Left hindlimb (tissue), 1 donor: ENCODE measurements at regions not wholly inside any gene's neighbourhood (a gene's known extent, or its start where the extent isn't known, plus 50 kb on each side); places are given as distances from the start of the nearest gene placed in this dataset.

Experiments used
- DNase-seq: peaks from one replicate; pipeline ENCODE4 v3.0.0-alpha.2; 2018

GRCh38 chr22:49452362-49452946, 375.2 kb downstream of the BRD1 start:
- no peak for DNase-seq

- no peak for DNase-seq
Observed at GRCh38 chr22:49451070-49451840, 376.4 kb downstream of the BRD1 start.

GRCh38 chr22:49450498-49450897, 377.2 kb downstream of the BRD1 start:
- DNase-seq: no peak

GRCh38 chr22:49449811-49450446, 377.7 kb downstream of the BRD1 start:
- peak; percentile 39 for DNase-seq

- DNase-seq: no peak
Observed at GRCh38 chr22:49449377-49449776, 378.3 kb downstream of the BRD1 start.

- DNase-seq: no peak
Observed at GRCh38 chr22:49448526-49448925, 379.1 kb downstream of the BRD1 start.

GRCh38 chr22:49447837-49448236, 379.8 kb downstream of the BRD1 start:
- no peak for DNase-seq

- DNase-seq: no peak
Observed at GRCh38 chr22:49446759-49447710, 380.6 kb downstream of the BRD1 start.

GRCh38 chr22:49446145-49446758, 381.4 kb downstream of the BRD1 start:
- DNase-seq: no peak

- DNase-seq: no peak
Observed at GRCh38 chr22:49444781-49445180, 382.9 kb downstream of the BRD1 start.

- DNase-seq: no peak
Observed at GRCh38 chr22:49440931-49441330, 386.7 kb downstream of the BRD1 start.

- no peak for DNase-seq
Observed at GRCh38 chr22:49439373-49439772, 388.3 kb downstream of the BRD1 start.

- DNase-seq: no peak
Observed at GRCh38 chr22:49437956-49438355, 389.7 kb downstream of the BRD1 start.

GRCh38 chr22:49437356-49437755, 390.3 kb downstream of the BRD1 start:
- no peak for DNase-seq

GRCh38 chr22:49436056-49436455, 391.6 kb downstream of the BRD1 start:
- DNase-seq: no peak

GRCh38 chr22:49435596-49435995, 392.1 kb downstream of the BRD1 start:
- DNase-seq: no peak

- no peak for DNase-seq
Observed at GRCh38 chr22:49433717-49434611, 393.7 kb downstream of the BRD1 start.

GRCh38 chr22:49432897-49433443, 394.7 kb downstream of the BRD1 start:
- no peak for DNase-seq

- DNase-seq: no peak
Observed at GRCh38 chr22:49432211-49432896, 395.3 kb downstream of the BRD1 start.

- no peak for DNase-seq
Observed at GRCh38 chr22:49431551-49431950, 396.1 kb downstream of the BRD1 start.

GRCh38 chr22:49429066-49429465, 398.6 kb downstream of the BRD1 start:
- DNase-seq: no peak
